ENCODE measurements at regions not wholly inside any gene's neighbourhood (a gene's known extent, or its start where the extent isn't known, plus 50 kb on each side); places are given as distances from the start of the nearest gene placed in this dataset.

DNA sequence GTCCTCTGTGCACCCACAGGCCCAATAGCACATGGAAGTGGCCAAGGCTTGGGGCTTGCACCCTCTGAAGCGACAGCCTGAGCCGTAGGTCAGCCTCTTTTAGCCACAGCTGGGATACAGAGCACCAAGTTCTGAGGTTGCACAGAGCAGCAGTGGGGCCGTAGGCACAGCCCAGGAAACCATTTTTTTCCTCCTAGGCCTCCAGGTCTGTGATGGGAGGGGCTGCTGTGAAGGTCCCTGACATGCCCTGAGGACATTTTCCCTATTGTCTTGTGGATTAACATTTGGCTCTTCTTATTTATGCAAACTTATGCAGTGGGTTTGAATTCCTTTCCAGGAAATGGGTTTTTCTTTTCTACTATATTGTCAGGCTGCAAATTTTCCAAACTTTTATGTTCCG is 878.7 kb upstream of the MAN1A1 start:
- TF ChIP-seq CTCF (IDR thresholded peaks at IDR 0.05): no peak
- H3K4me3 ChIP-seq: no peak overlapping the region

DNA sequence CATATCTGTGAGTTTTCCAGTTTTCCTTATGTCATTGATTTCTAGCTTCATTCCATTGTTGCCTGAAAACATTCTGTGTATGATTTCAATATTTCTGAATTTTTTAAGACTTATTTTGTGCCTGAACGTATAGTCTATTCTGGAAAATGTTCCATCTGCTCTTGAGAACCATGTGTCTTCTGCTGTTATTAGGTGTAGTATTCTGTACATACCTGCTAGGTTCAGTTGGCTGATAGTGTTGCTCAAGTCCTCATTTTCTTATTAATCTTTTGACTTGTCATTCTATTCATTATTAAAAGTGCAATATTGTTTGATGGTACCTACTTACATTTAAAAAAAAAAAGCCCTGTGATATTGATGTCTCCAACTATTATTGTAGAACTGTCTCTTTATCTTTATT is 869.8 kb upstream of the MAN1A1 start:
- TF ChIP-seq CTCF (IDR thresholded peaks at IDR 0.05): no peak
- no peak overlapping the region for H3K4me3 ChIP-seq
- no peak for DNase-seq (ENCODE audit: low spot score)
- no peak overlapping the region for H3K27ac ChIP-seq

More for the DNA sequence above, 878.7 kb upstream of the MAN1A1 start:
- no peak overlapping the region for H3K27ac ChIP-seq
- DNase-seq (ENCODE audit: low spot score): no peak

DNA sequence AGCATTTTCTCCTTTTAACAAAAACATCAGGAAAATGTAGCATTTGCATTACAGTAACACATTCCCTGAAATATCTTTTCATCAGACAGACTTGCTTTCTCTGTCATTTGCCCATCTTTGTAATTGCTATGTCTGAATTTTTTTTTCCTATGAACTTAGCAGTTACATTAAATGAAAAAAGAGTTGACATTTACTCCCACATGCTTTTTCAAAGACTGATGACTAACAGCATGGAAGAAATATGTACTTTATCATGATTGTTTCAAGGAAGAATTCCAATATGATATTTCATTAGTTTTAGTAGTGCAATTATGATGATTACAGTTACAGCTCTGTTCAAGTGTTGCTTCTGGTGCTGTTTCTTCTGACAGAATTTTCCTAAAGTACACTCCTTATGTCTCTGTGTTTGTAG is 864.5 kb upstream of the MAN1A1 start:
- DNase-seq (ENCODE audit: low spot score): no peak
- Histone ChIP-seq H3K4me3 (no peak overlapping the region), H3K27ac (no peak overlapping the region)
- no peak for TF ChIP-seq CTCF (IDR thresholded peaks at IDR 0.05)

- no peak for TF ChIP-seq CTCF (IDR thresholded peaks at IDR 0.05)
- H3K27ac ChIP-seq: no peak overlapping the region
- no peak overlapping the region for H3K4me3 ChIP-seq
- DNase-seq (ENCODE audit: low spot score): no peak
Measured at GRCh38 chr6:120211955-120212792, 862.6 kb upstream of the MAN1A1 start.

GRCh38 chr6:120202878-120203277 is 853.3 kb upstream of the MAN1A1 start:
- no peak for DNase-seq (ENCODE audit: low spot score)
- TF ChIP-seq CTCF (IDR thresholded peaks at IDR 0.05): no peak
- Histone ChIP-seq H3K4me3 (no peak overlapping the region), H3K27ac (no peak overlapping the region)

DNA sequence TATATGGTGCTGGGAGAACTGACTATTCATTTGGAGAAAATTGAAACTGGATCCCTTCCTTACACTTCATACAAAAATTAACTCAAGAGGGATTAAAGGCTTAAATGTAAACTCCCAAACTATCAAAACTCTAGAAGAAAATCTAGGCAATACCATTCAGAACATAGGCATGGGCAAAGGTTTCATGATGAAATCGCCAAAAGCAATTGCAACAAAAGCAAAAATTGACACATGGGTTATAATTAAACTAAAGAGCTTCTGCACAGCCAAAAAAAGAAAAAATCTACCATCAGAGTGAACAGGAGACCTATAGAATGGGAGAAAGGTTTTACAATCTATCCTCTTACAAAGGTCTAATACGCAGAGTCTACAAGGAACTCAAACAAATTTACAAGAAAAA is 851.3 kb upstream of the MAN1A1 start:
- TF ChIP-seq CTCF (IDR thresholded peaks at IDR 0.05): no peak
- H3K4me3 ChIP-seq: no peak overlapping the region
- no peak overlapping the region for H3K27ac ChIP-seq
- DNase-seq (ENCODE audit: low spot score): no peak

DNA sequence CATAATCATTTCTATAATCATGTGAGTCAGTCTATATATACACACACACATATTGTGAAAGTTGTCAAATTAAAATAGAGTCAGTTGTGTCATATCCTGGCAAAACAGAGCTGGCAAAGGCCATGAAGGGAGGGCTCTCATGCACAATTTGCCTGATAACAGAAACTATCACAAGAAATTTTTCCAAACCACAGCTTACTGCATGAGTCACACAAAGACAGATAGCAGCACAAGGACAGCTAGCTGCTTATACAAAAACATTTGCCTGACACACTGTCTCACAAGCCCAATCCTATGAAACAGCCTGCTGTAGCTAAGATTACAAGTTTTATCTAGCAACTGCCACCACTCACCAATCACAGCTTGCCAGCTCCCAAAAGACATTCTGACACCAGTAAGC is 848.5 kb upstream of the MAN1A1 start:
- TF ChIP-seq CTCF (IDR thresholded peaks at IDR 0.05): no peak
- no peak overlapping the region for H3K27ac ChIP-seq
- no peak for DNase-seq (ENCODE audit: low spot score)

More for the DNA sequence above, 848.5 kb upstream of the MAN1A1 start:
- H3K4me3 ChIP-seq: no peak overlapping the region
